ENCODE measurements at regions not wholly inside any gene's neighbourhood (a gene's known extent, or its start where the extent isn't known, plus 50 kb on each side); places are given as distances from the start of the nearest gene placed in this dataset.
"Not testable (repeated sequence)": the region's sequence is repeated elsewhere in the genome, so short reads cannot be mapped to it uniquely, and the experiment has no call there.

GRCh38 chr5:29193972-29194371, 1999.5 kb upstream of the CDH6 start:
- no peak for DNase-seq

- DNase-seq, result not testable (repeated sequence)
Measured at GRCh38 chr5:29191269-29192048, 2002.0 kb upstream of the CDH6 start.

- DNase-seq, result not testable (repeated sequence)
Measured at GRCh38 chr5:29190398-29190797, 2003.1 kb upstream of the CDH6 start.

- DNase-seq, result not testable (repeated sequence)
Measured at GRCh38 chr5:29186380-29186779, 2007.1 kb upstream of the CDH6 start.

- DNase-seq, result no peak
Measured at GRCh38 chr5:29185558-29185957, 2007.9 kb upstream of the CDH6 start.

GRCh38 chr5:29175774-29176173, 2017.7 kb upstream of the CDH6 start:
- DNase-seq, result no peak

GRCh38 chr5:29170599-29170998, 2022.9 kb upstream of the CDH6 start:
- DNase-seq, result no peak

- no peak for DNase-seq
Measured at GRCh38 chr5:29169886-29170285, 2023.6 kb upstream of the CDH6 start.

GRCh38 chr5:29162297-29162696, 2031.2 kb upstream of the CDH6 start:
- DNase-seq, result no peak

- DNase-seq, result no peak
Measured at GRCh38 chr5:29161399-29162291, 2031.8 kb upstream of the CDH6 start.

- DNase-seq, result no peak
Measured at GRCh38 chr5:29157975-29158374, 2035.5 kb upstream of the CDH6 start.

- DNase-seq, result no peak
Measured at GRCh38 chr5:29150840-29151239, 2042.6 kb upstream of the CDH6 start.

GRCh38 chr5:29148581-29148980, 2044.9 kb upstream of the CDH6 start:
- no peak for DNase-seq

GRCh38 chr5:29148073-29148472, 2045.4 kb upstream of the CDH6 start:
- no peak for DNase-seq

- DNase-seq, result no peak
Measured at GRCh38 chr5:29143266-29143665, 2050.2 kb upstream of the CDH6 start.

GRCh38 chr5:29134418-29134817, 2059.1 kb upstream of the CDH6 start:
- no peak for DNase-seq

GRCh38 chr5:29131285-29131684, 2062.2 kb upstream of the CDH6 start:
- DNase-seq, result no peak

- DNase-seq, result no peak
Measured at GRCh38 chr5:29130786-29131185, 2062.7 kb upstream of the CDH6 start.

- not testable (repeated sequence) for DNase-seq
Measured at GRCh38 chr5:29127524-29128156, 2065.8 kb upstream of the CDH6 start.

GRCh38 chr5:29126462-29126861, 2067.0 kb upstream of the CDH6 start:
- DNase-seq, result not testable (repeated sequence)

GRCh38 chr5:29122306-29122705, 2071.2 kb upstream of the CDH6 start:
- DNase-seq, result no peak

GRCh38 chr5:29114331-29114768, 2076.0 kb upstream of the CDH9 start:
- no peak for DNase-seq

- DNase-seq, result no peak
Measured at GRCh38 chr5:29113516-29113915, 2075.1 kb upstream of the CDH9 start.
